ENCODE measurements at regions not wholly inside any gene's neighbourhood (a gene's known extent, or its start where the extent isn't known, plus 50 kb on each side); places are given as distances from the start of the nearest gene placed in this dataset.

DNA sequence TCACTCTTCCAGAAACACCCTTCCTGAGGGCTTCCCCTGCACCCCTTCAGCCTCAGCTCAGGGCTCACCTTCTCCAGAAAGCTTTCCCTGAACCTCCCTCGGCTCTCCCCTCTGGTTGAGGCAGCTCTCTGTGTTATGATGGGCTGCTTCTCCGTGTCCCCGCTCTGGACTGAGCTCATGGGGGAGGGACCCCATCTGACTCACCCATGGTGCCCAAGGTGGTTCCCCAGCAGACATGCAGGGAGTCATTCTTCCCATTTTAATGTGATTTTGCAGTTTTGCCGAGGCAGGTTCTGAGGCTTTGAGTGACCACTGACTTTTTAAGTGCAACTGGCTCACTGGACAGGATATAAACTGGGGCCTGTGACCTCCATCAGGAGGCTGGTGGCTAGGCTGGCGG lies 495.1 kb downstream of the TBC1D22A start:
- TF ChIP-seq CTCF (IDR thresholded peaks at IDR 0.05) (no peak), EZH2 (IDR thresholded peaks at IDR 0.05; ENCODE audit: borderline replicate concordance, insufficient read depth, low read depth, low read length, poor library complexity, severe bottlenecking) (no peak)
